Activated CD4-positive, alpha-beta T cell treated with anti-CD3 and anti-CD28 coated beads, Interleukin-2, amount 50 U/mL, for 4 hours (primary cell): ENCODE measurements at regions not wholly inside any gene's neighbourhood (a gene's known extent, or its start where the extent isn't known, plus 50 kb on each side); places are given as distances from the start of the nearest gene placed in this dataset.
"Not testable (repeated sequence)": the region's sequence is repeated elsewhere in the genome, so short reads cannot be mapped to it uniquely, and the experiment has no call there.

ENCODE experiments used
- DNase-seq, 2 experiments: peaks; one replicate each; pipeline ENCODE4 v3.0.0-alpha.2; 2020

- no peak for DNase-seq
Measured at GRCh38 chr5:74454263-74455030, 186.1 kb downstream of the ENC1 start.

- DNase-seq = no peak
Measured at GRCh38 chr5:74452856-74453255, 187.7 kb downstream of the ENC1 start.

GRCh38 chr5:74450095-74450494, 190.4 kb downstream of the ENC1 start:
- no peak for DNase-seq

GRCh38 chr5:74446725-74447241, 193.7 kb downstream of the ENC1 start:
- no peak for DNase-seq

- no peak for DNase-seq
Measured at GRCh38 chr5:74442466-74442865, 198.1 kb downstream of the ENC1 start.

GRCh38 chr5:74441616-74442015, 198.9 kb downstream of the ENC1 start:
- DNase-seq = no peak

- no peak for DNase-seq
Measured at GRCh38 chr5:74440341-74440740, 200.2 kb downstream of the ENC1 start.

- not testable (repeated sequence) for DNase-seq
Measured at GRCh38 chr5:74437870-74438269, 202.7 kb downstream of the ENC1 start.

- DNase-seq = no peak
Measured at GRCh38 chr5:74433896-74434829, 206.4 kb downstream of the ENC1 start.

GRCh38 chr5:74433255-74433895, 207.2 kb downstream of the ENC1 start:
- no peak for DNase-seq

GRCh38 chr5:74432721-74433120, 207.8 kb downstream of the ENC1 start:
- no peak for DNase-seq

GRCh38 chr5:74432216-74432615, 208.3 kb downstream of the ENC1 start:
- DNase-seq = no peak

GRCh38 chr5:74431290-74431669, 209.2 kb downstream of the ENC1 start:
- no peak for DNase-seq

GRCh38 chr5:74430631-74431289, 209.8 kb downstream of the ENC1 start:
- DNase-seq = no peak

- no peak for DNase-seq
Measured at GRCh38 chr5:74429495-74429894, 211.0 kb downstream of the ENC1 start.

GRCh38 chr5:74428876-74429275, 211.7 kb downstream of the ENC1 start:
- DNase-seq = no peak

- no peak for DNase-seq
Measured at GRCh38 chr5:74428275-74428674, 212.3 kb downstream of the ENC1 start.

- DNase-seq = no peak
Measured at GRCh38 chr5:74426506-74426905, 214.0 kb downstream of the ENC1 start.

- no peak for DNase-seq
Measured at GRCh38 chr5:74424162-74424868, 216.2 kb downstream of the ENC1 start.

- DNase-seq = no peak
Measured at GRCh38 chr5:74423383-74423782, 217.1 kb downstream of the ENC1 start.

- no peak for DNase-seq
Measured at GRCh38 chr5:74422671-74423070, 217.9 kb downstream of the ENC1 start.

- DNase-seq = no peak
Measured at GRCh38 chr5:74422030-74422429, 218.5 kb downstream of the ENC1 start.
